GM06990 (cell line): ENCODE measurements at regions not wholly inside any gene's neighbourhood (a gene's known extent, or its start where the extent isn't known, plus 50 kb on each side); places are given as distances from the start of the nearest gene placed in this dataset.

ENCODE experiments used
- DNase-seq: peaks from one replicate; pipeline ENCODE4 v3.0.0-alpha.2; 2011; ENCODE audit not compliant: insufficient read length; ENCODE audit errors: extremely low read depth
- H3K27me3 ChIP-seq: replicated peaks from 2 replicates; pipeline ENCODE4 v1.6.0; 2011; ENCODE audit warnings: low read length; ENCODE audit not compliant: control insufficient read depth, insufficient read depth
- H3K36me3 ChIP-seq: 2 replicates; pipeline ENCODE4 v1.5.1; 2011; ENCODE audit warnings: low read length; ENCODE audit not compliant: control insufficient read depth, insufficient read depth
- H3K4me3 ChIP-seq: replicated peaks from 2 replicates; pipeline ENCODE4 v1.5.1; 2011; ENCODE audit warnings: low read depth, mild to moderate bottlenecking, control low read depth, low read length
- TF ChIP-seq, protein P1 (sequence below): IDR thresholded peaks from 2 replicates; pipeline ENCODE4 v1.5.1; 2011; ENCODE audit warnings: low read length, control low read depth, mild to moderate bottlenecking, inconsistent platforms; ENCODE audit not compliant: insufficient read depth, poor library complexity, severe bottlenecking

DNA sequence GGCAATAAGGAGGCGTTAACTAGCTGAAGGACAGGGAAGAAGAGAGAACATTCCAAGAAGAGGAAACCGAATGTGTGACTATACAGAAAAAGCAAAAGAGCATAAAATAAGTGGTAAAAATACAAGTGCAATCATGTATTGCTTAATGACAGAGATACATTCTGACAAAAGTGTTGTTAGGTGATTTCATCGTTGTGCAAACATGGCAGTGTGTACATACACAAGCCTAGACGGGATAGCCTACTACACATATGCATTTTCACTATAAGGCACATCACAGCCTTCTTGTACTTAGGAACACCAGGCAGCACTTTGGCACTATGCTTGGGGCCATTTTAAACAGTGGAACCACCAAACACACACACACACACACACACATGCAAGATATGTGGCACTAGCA, 299.3 kb downstream of the BCAT1 start:
- H3K4me3 ChIP-seq: no peak overlapping the region
- DNase-seq: no peak
- H3K27me3 ChIP-seq: no peaks in the 10 kb centered on the region
- TF ChIP-seq, protein P1, sequence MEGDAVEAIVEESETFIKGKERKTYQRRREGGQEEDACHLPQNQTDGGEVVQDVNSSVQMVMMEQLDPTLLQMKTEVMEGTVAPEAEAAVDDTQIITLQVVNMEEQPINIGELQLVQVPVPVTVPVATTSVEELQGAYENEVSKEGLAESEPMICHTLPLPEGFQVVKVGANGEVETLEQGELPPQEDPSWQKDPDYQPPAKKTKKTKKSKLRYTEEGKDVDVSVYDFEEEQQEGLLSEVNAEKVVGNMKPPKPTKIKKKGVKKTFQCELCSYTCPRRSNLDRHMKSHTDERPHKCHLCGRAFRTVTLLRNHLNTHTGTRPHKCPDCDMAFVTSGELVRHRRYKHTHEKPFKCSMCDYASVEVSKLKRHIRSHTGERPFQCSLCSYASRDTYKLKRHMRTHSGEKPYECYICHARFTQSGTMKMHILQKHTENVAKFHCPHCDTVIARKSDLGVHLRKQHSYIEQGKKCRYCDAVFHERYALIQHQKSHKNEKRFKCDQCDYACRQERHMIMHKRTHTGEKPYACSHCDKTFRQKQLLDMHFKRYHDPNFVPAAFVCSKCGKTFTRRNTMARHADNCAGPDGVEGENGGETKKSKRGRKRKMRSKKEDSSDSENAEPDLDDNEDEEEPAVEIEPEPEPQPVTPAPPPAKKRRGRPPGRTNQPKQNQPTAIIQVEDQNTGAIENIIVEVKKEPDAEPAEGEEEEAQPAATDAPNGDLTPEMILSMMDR: no peak
- H3K36me3 ChIP-seq: no peaks in the 10 kb centered on the region

DNA sequence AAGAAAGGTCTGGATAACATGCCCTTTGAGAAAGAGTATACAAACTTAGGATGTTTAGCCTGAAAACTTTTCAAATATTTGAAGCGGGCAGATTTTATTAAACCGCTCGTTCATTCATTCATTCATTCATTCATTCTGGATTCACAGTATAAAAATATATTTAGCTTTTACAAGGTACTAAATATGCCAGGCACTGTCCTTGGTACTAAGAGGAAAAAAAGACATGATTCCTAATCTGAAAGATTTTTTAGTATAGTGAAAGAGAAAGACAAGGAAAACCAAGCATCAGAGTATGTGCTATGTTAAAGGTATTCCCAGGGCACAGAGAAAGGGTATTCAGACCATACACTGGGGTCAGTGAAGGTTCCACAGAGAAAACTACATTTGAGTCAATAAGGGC, 299.7 kb downstream of the BCAT1 start:
- Histone ChIP-seq H3K27me3 (no peaks in the 10 kb centered on the region), H3K4me3 (no peak overlapping the region), H3K36me3 (no peaks in the 10 kb centered on the region)
- no peak for DNase-seq
- TF ChIP-seq, protein P1: no peak

GRCh38 chr12:24645254-24645653, 303.6 kb downstream of the BCAT1 start:
- no peaks in the 10 kb centered on the region for H3K36me3 ChIP-seq
- no peak for DNase-seq
- H3K27me3 ChIP-seq: no peaks in the 10 kb centered on the region
- TF ChIP-seq, protein P1: no peak
- H3K4me3 ChIP-seq: no peak overlapping the region

DNA sequence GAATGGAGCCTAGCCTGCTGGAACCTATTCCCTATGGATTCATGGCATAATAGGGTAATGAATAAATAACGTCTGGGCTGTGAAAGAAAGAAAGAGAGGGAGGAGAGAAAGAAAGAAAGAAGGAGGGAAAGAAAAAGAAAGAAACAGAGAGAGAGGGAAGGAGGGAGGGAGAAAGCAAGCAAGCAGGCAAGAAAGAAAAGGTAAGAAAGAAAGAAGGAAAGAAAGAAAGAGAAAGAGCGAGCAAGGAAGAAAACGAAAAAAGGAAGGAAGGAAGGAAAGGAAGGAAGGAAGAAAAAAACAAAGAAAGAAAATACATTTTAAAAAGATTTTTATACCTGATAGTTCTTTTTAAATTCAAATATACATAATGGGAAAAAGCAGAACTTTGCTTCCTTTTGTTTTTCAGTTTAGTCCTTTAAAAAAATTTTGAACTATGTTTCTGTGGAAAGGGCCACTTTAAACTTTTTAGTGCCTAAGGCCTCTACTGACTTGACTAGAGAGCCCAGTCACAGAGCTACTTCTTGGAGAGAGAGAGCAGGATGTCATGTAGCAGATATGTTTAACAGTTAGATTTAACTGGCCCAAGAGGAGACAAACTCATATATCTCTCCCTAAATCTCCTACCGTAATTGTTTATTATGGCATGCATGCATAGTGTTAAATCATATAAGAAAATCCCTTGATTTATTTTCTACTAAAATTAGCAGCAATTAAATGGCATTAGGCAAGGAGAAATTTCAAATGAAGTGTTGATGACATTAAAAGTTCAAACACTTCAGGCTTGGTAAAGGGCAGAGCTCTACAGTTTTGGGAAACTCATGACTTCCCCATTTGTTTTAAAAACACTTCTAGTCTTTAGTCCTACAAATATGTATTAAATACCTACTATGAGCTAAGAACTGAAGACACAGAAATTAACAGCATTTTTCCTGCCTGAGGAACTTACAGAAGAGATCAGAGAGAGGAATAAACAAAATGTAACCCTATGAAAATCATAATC, 305.5 kb downstream of the BCAT1 start:
- H3K36me3 ChIP-seq: no peaks in the 10 kb centered on the region
- H3K4me3 ChIP-seq: no peak overlapping the region
- TF ChIP-seq, protein P1: no peak
- H3K27me3 ChIP-seq: no peaks in the 10 kb centered on the region
- DNase-seq: no peak

GRCh38 chr12:24639641-24640040, 309.3 kb downstream of the BCAT1 start:
- H3K27me3 ChIP-seq: no peaks in the 10 kb centered on the region
- no peaks in the 10 kb centered on the region for H3K36me3 ChIP-seq
- H3K4me3 ChIP-seq: no peak overlapping the region
- DNase-seq: no peak
- TF ChIP-seq, protein P1: no peak

- TF ChIP-seq, protein P1: no peak
- Histone ChIP-seq H3K36me3 (no peaks in the 10 kb centered on the region), H3K27me3 (no peaks in the 10 kb centered on the region), H3K4me3 (no peak overlapping the region)
- no peak for DNase-seq
Measured at GRCh38 chr12:24632466-24632865, 316.4 kb downstream of the BCAT1 start.
